ENCODE measurements at regions not wholly inside any gene's neighbourhood (a gene's known extent, or its start where the extent isn't known, plus 50 kb on each side); places are given as distances from the start of the nearest gene placed in this dataset.

DNA sequence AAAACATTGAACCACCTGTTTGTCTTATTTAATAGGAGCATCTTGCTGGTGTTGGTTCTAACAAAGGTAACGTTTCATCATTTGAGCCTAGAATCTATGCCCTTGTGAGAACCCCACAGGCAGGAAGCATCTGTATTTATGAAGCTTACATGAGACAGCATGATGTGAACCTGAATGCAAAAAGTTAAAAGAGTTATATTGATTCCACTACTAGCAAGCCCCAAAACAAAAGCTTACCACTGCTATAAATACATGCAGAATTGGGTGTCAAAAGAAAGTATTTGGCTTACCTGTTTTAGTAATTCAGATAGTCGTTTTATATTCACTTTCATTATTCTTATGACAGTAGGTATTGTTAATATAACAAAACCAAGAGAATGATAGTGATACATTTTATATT lies 301.2 kb upstream of the ADGRL2 start:
- no peaks in the 10 kb centered on the region for H3K4me1 Mint-ChIP-seq (ENCODE audit: low read depth)
- no peak overlapping the region for H3K27ac Mint-ChIP-seq
- peaks cover 0 to 25% of the 10 kb centered on the region in 2 experiments for H3K9me3 ChIP-seq (ENCODE audit: control insufficient read depth in 1 of 2, insufficient read depth in 1 of 2, low read length in 2 of 2)
- intact Hi-C loops (cut with DNase I, micrococcal nuclease), result no loop called here
- no peak overlapping the region for H3K4me3 ChIP-seq (ENCODE audit: low read length)
- DNase-seq, result no peak
- H3K27ac ChIP-seq (ENCODE audit: low read depth in 1 of 2, low read length in 2 of 2), result no peak overlapping the region
- TF ChIP-seq, protein P1, sequence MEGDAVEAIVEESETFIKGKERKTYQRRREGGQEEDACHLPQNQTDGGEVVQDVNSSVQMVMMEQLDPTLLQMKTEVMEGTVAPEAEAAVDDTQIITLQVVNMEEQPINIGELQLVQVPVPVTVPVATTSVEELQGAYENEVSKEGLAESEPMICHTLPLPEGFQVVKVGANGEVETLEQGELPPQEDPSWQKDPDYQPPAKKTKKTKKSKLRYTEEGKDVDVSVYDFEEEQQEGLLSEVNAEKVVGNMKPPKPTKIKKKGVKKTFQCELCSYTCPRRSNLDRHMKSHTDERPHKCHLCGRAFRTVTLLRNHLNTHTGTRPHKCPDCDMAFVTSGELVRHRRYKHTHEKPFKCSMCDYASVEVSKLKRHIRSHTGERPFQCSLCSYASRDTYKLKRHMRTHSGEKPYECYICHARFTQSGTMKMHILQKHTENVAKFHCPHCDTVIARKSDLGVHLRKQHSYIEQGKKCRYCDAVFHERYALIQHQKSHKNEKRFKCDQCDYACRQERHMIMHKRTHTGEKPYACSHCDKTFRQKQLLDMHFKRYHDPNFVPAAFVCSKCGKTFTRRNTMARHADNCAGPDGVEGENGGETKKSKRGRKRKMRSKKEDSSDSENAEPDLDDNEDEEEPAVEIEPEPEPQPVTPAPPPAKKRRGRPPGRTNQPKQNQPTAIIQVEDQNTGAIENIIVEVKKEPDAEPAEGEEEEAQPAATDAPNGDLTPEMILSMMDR (IDR thresholded peaks at IDR 0.05), result no peak
- no peaks in the 10 kb centered on the region for H3K36me3 ChIP-seq (ENCODE audit: insufficient read depth, low read length)
- no peak overlapping the region for H3K4me3 Mint-ChIP-seq
- H3K36me3 Mint-ChIP-seq (ENCODE audit: low read depth), result no peaks in the 10 kb centered on the region
- H3K27me3 Mint-ChIP-seq, result no peaks in the 10 kb centered on the region
- CTCF ChIA-PET, result no interaction called here
- H3K4me1 ChIP-seq (ENCODE audit: insufficient read depth, low read length), result no peaks in the 10 kb centered on the region
- H3K27me3 ChIP-seq (ENCODE audit: control insufficient read depth in 1 of 2, insufficient read depth in 2 of 2, low read length in 2 of 2), result no peaks in the 10 kb centered on the region
- no peak for ATAC-seq (ENCODE audit: poor library complexity)
- no peaks in the 10 kb centered on the region for H3K9me3 Mint-ChIP-seq
- POLR2A ChIA-PET, result no interaction called here

DNA sequence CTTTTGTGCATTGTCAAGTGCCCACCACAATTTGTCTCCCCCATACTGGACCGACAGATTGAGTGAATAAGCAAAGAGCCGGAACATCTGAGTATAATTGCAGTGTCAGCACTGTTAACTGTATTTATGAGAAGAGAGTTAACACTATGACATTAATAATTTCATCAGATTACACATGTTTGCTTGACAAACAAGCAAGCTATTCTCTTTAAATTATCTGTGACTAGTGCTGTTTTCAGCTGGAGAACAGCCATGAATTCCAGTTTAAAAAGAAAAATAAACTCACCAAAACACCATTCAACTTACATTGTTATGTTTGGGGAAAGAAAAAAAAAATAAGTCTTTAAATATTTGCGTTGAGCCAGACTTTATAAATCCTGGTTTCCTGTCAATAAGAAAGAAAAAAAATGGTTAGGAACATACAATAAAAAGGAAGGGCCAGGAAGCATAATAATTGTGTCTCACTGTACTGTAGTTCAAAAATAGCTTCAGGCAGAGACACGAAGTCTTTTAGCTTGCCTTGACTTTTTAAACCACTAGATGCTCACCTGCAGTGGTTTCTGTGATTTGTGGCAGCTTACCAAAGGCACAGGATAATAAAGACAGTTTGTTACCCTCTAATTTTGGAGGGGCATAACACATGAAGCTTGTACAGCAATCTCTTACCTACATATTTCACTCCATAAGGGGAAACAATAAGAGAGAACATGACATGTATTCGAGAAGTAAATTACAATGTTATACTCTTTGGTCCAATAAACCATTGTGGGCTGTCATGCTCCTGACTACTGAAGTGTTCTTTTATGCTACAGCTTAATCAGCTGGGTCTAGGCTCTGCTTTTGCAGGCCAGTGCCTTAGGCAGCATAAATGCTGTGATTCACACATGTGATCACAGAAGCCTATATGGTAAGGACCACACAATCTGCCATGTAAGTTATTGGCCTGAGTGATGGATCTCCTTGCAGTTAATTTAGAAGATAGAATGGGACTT lies 302.0 kb upstream of the ADGRL2 start:
- no peaks in the 10 kb centered on the region for H3K27me3 Mint-ChIP-seq
- no peak overlapping the region for H3K4me3 Mint-ChIP-seq
- H3K36me3 Mint-ChIP-seq (ENCODE audit: low read depth), result no peaks in the 10 kb centered on the region
- H3K4me1 Mint-ChIP-seq (ENCODE audit: low read depth), result no peaks in the 10 kb centered on the region
- H3K9me3 Mint-ChIP-seq, result no peaks in the 10 kb centered on the region
- ChIA-PET POLR2A (no interaction called here), CTCF (no interaction called here)
- Histone ChIP-seq H3K4me3 (ENCODE audit: low read length) (no peak overlapping the region), H3K36me3 (ENCODE audit: insufficient read depth, low read length) (no peaks in the 10 kb centered on the region), H3K9me3 (ENCODE audit: control insufficient read depth in 1 of 2, insufficient read depth in 1 of 2, low read length in 2 of 2) (peaks cover 0 to 20% of the 10 kb centered on the region in 2 experiments), H3K27me3 (ENCODE audit: control insufficient read depth in 1 of 2, insufficient read depth in 2 of 2, low read length in 2 of 2) (no peaks in the 10 kb centered on the region), H3K27ac (ENCODE audit: low read depth in 1 of 2, low read length in 2 of 2) (no peak overlapping the region), H3K4me1 (ENCODE audit: insufficient read depth, low read length) (no peaks in the 10 kb centered on the region)
- DNase-seq (no peak), ATAC-seq (ENCODE audit: poor library complexity) (no peak)
- TF ChIP-seq, protein P1 (IDR thresholded peaks at IDR 0.05), result no peak
- no peak overlapping the region for H3K27ac Mint-ChIP-seq
- intact Hi-C loops (cut with DNase I, micrococcal nuclease), result no loop called here

DNA sequence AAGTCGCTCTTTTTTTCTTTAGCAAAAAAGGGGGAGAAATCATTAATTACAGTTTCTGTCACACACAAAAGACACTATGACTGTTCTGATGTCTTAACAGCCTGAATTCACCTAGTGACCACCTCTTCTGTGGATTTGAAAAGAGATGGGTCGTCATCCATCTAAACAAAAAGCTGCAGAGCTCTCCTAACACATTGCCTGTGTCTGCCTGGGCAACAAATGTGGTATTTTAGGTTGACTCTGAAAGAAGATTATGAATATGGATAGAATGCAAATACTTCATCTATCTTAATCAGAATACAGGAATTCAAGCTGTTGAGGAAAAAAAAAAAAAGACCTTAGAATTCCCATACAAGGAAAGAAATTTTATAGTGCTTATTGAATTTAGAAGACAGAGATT lies 304.4 kb upstream of the ADGRL2 start:
- Histone ChIP-seq H3K4me3 (ENCODE audit: low read length) (no peak overlapping the region), H3K36me3 (ENCODE audit: insufficient read depth, low read length) (no peaks in the 10 kb centered on the region), H3K9me3 (ENCODE audit: control insufficient read depth in 1 of 2, insufficient read depth in 1 of 2, low read length in 2 of 2) (peaks cover 0 to under 1% of the 10 kb centered on the region in 2 experiments), H3K27ac (ENCODE audit: low read depth in 1 of 2, low read length in 2 of 2) (no peak overlapping the region), H3K4me1 (ENCODE audit: insufficient read depth, low read length) (no peaks in the 10 kb centered on the region), H3K27me3 (ENCODE audit: control insufficient read depth in 1 of 2, insufficient read depth in 2 of 2, low read length in 2 of 2) (no peaks in the 10 kb centered on the region)
- ChIA-PET POLR2A (no interaction called here), CTCF (no interaction called here)
- Mint-ChIP-seq H3K4me1 (ENCODE audit: low read depth) (no peaks in the 10 kb centered on the region), H3K4me3 (no peak overlapping the region), H3K36me3 (ENCODE audit: low read depth) (no peaks in the 10 kb centered on the region), H3K27me3 (no peaks in the 10 kb centered on the region), H3K27ac (no peak overlapping the region), H3K9me3 (no peaks in the 10 kb centered on the region)
- TF ChIP-seq, protein P1 (IDR thresholded peaks at IDR 0.05), result no peak
- ATAC-seq (ENCODE audit: poor library complexity) (no peak), DNase-seq (no peak)
- intact Hi-C loops (cut with DNase I, micrococcal nuclease), result no loop called here
